SK-N-SH (cell line): ENCODE measurements at regions not wholly inside any gene's neighbourhood (a gene's known extent, or its start where the extent isn't known, plus 50 kb on each side); places are given as distances from the start of the nearest gene placed in this dataset.
A peak's percentile ranks its signal among the peaks of the same experiment; 100 is the strongest.

ENCODE experiments used
- CTCF ChIA-PET: fragments of 300-600, 350-600 bp; formaldehyde crosslinking; extraction: SDS; loops from one replicate; lab custom pipeline; 2021; lab: Yijun Ruan, JAX
- POLR2A ChIA-PET: fragments of 350-600 bp; sonication (Branson Sonifier 250); formaldehyde crosslinking; extraction: SDS; loops from one replicate; lab custom pipeline; 2020; ENCODE audit warnings: antibody characterized with exemption, inconsistent platforms; lab: Yijun Ruan, JAX
- DNase-seq: peaks from one replicate; pipeline ENCODE4 v3.0.0; 2012
- H2AFZ ChIP-seq: fragments of 200-600 bp; sonication (generic); 2 replicates; pipeline ENCODE4 v1.8.1; 2016; ENCODE audit warnings: antibody characterized with exemption, mild to moderate bottlenecking, low read depth
- H3F3A ChIP-seq: fragments of 200-600 bp; sonication (generic); replicated peaks from 2 replicates; pipeline ENCODE3; 2016; ENCODE audit warnings: antibody characterized with exemption, mild to moderate bottlenecking; ENCODE audit not compliant: insufficient read depth
- H3K27ac ChIP-seq, 2 experiments: fragments of 200-500 bp in 1 of 2; fragments of 200-600 bp in 1 of 2; sonication (Bioruptor generic) in 1 of 2; sonication (generic), shearing (Covaris generic) in 1 of 2; 2 replicates each; pipeline versions ENCODE4 v1.5.1 to v1.6.1; 2014 to 2016; ENCODE audit warnings: low read depth in 2 of 2, inconsistent platforms in 1 of 2, low read length in 1 of 2, mild to moderate bottlenecking in 1 of 2, mixed read lengths in 1 of 2
- H3K27me3 ChIP-seq: fragments of 200-600 bp; sonication (generic), shearing (Covaris generic); 2 replicates; pipeline ENCODE4 v1.6.1; 2016; ENCODE audit warnings: mixed run types; ENCODE audit not compliant: insufficient read depth
- H3K36me3 ChIP-seq, 2 experiments: fragments of 200-500 bp in 1 of 2; fragments of 200-600 bp in 1 of 2; sonication (Bioruptor generic) in 1 of 2; sonication (generic) in 1 of 2; replicated peaks in 1 of 2; 2 replicates each; pipeline versions ENCODE3 to v1.5.1; 2014 to 2016; ENCODE audit warnings: low read length in 1 of 2, mild to moderate bottlenecking in 1 of 2; ENCODE audit not compliant: insufficient read depth in 2 of 2, control insufficient read depth in 1 of 2
- H3K4me1 ChIP-seq, 2 experiments: fragments of 200-500 bp in 1 of 2; fragments of 200-600 bp in 1 of 2; sonication (Bioruptor generic) in 1 of 2; sonication (generic), shearing (Covaris generic) in 1 of 2; 2 replicates each; pipeline versions ENCODE4 v1.5.1 to v1.6.1; 2014 to 2016; ENCODE audit warnings: low read depth in 1 of 2, low read length in 1 of 2, mixed run types in 1 of 2; ENCODE audit not compliant: insufficient read depth in 2 of 2, control insufficient read depth in 1 of 2
- H3K4me2 ChIP-seq: fragments of 200-600 bp; sonication (generic), shearing (Covaris generic); 2 replicates; pipeline ENCODE4 v1.6.1; 2017; ENCODE audit warnings: mixed run types
- H3K4me3 ChIP-seq, 2 experiments: fragments of 200-500 bp in 1 of 2; fragments of 200-600 bp in 1 of 2; sonication (Bioruptor generic) in 1 of 2; sonication (generic), shearing (Covaris generic) in 1 of 2; 2 replicates each; pipeline versions ENCODE4 v1.5.1 to v1.8.1; 2014 to 2016; ENCODE audit warnings: low read depth in 2 of 2, inconsistent platforms in 1 of 2, low read length in 1 of 2, mild to moderate bottlenecking in 1 of 2, mixed read lengths in 1 of 2, moderate library complexity in 1 of 2
- H3K79me2 ChIP-seq: fragments of 200-600 bp; sonication (generic); 2 replicates; pipeline ENCODE4 v1.8.1; 2017; ENCODE audit warnings: mild to moderate bottlenecking; ENCODE audit not compliant: insufficient read depth
- H3K9ac ChIP-seq: fragments of 200-600 bp; sonication (generic); 2 replicates; pipeline ENCODE4 v1.6.1; 2017; ENCODE audit warnings: mixed run types
- H3K9me2 ChIP-seq: fragments of 200-600 bp; sonication (generic); 2 replicates; pipeline ENCODE4 v1.6.1; 2017; ENCODE audit warnings: mixed run types
- H3K9me3 ChIP-seq: fragments of 200-600 bp; sonication (generic); 2 replicates; pipeline ENCODE4 v1.6.1; 2017; ENCODE audit warnings: mixed run types, mild to moderate bottlenecking, moderate library complexity
- H4K20me1 ChIP-seq: fragments of 200-600 bp; sonication (generic); 2 replicates; pipeline ENCODE4 v1.6.1; 2017; ENCODE audit warnings: mild to moderate bottlenecking, mixed run types; ENCODE audit not compliant: insufficient read depth
- CHD2 ChIP-seq: fragments of 150-350 bp; IDR thresholded peaks from 2 replicates; pipeline ENCODE4 v1.6.1; 2018; ENCODE audit warnings: low read length; ENCODE audit not compliant: partially characterized antibody
- ELF1 ChIP-seq: IDR thresholded peaks from 2 replicates; pipeline ENCODE4 v1.4.0; 2012
- FOXM1 ChIP-seq: IDR thresholded peaks from 2 replicates; pipeline ENCODE4 v1.4.0; 2012; ENCODE audit warnings: low read depth, mild to moderate bottlenecking
- GATA2 ChIP-seq: sonication (generic); formaldehyde crosslinking; IDR thresholded peaks from 2 replicates; pipeline ENCODE4 v1.5.0; 2020; ENCODE audit warnings: mild to moderate bottlenecking, missing genetic modification reagents
- JUND ChIP-seq: IDR thresholded peaks from 2 replicates; pipeline ENCODE4 v1.4.0; 2012
- MEF2A ChIP-seq: IDR thresholded peaks from 2 replicates; pipeline ENCODE4 v1.4.0; 2012; ENCODE audit warnings: low read depth, borderline replicate concordance
- MXI1 ChIP-seq: IDR thresholded peaks from 2 replicates; pipeline ENCODE4 v1.6.1; 2012; ENCODE audit warnings: mild to moderate bottlenecking, low read depth, low read length, improper control_type of control experiment
- NFIC ChIP-seq: IDR thresholded peaks from 2 replicates; pipeline ENCODE4 v1.4.0; 2012; ENCODE audit warnings: borderline replicate concordance
- NRF1 ChIP-seq: IDR thresholded peaks from 2 replicates; pipeline ENCODE4 v1.6.1; 2012; ENCODE audit warnings: low read depth, mild to moderate bottlenecking, low read length
- RAD21 ChIP-seq: IDR thresholded peaks from 2 replicates; pipeline ENCODE4 v1.6.1; 2012; ENCODE audit warnings: mild to moderate bottlenecking, low read length
- RCOR1 ChIP-seq: fragments of 150-350 bp; IDR thresholded peaks from 2 replicates; pipeline ENCODE4 v1.6.1; 2017; ENCODE audit warnings: antibody characterized with exemption, low read length
- RXRA ChIP-seq: IDR thresholded peaks from 2 replicates; pipeline ENCODE4 v1.4.0; 2012; ENCODE audit warnings: low read depth, mild to moderate bottlenecking, borderline replicate concordance
- SIN3A ChIP-seq: IDR thresholded peaks from 2 replicates; pipeline ENCODE4 v1.6.1; 2012; ENCODE audit warnings: low read depth, mild to moderate bottlenecking, low read length, moderate library complexity, borderline replicate concordance
- SMC3 ChIP-seq: IDR thresholded peaks from 2 replicates; pipeline ENCODE4 v1.6.1; 2012; ENCODE audit warnings: low read depth, low read length, improper control_type of control experiment
- TCF12 ChIP-seq: IDR thresholded peaks from 2 replicates; pipeline ENCODE4 v1.4.0; 2012
- TEAD4 ChIP-seq: IDR thresholded peaks from 2 replicates; pipeline ENCODE4 v1.4.0; 2012; ENCODE audit warnings: mild to moderate bottlenecking, borderline replicate concordance; ENCODE audit not compliant: insufficient read depth
- USF1 ChIP-seq: IDR thresholded peaks from 2 replicates; pipeline ENCODE4 v1.4.0; 2012; ENCODE audit warnings: low read depth, borderline replicate concordance
- WGBS: methylation state at CpG from one replicate; pipeline ENCODE4 v1.1.6; 2017; ENCODE audit warnings: low lambda C conversion rate; 5-methylcytosine and 5-hydroxymethylcytosine counted together
- TF ChIP-seq, protein P1 (sequence below): IDR thresholded peaks from 2 replicates; pipeline ENCODE4 v1.6.1; 2012; ENCODE audit warnings: mild to moderate bottlenecking, low read depth, low read length, moderate library complexity
- TF ChIP-seq, protein P2 (sequence below): IDR thresholded peaks from 2 replicates; pipeline ENCODE4 v1.4.0; 2012; ENCODE audit warnings: low read depth, borderline replicate concordance
- TF ChIP-seq, protein P3 (sequence below): IDR thresholded peaks from 2 replicates; pipeline ENCODE4; 2012

- TF ChIP-seq, protein P1, sequence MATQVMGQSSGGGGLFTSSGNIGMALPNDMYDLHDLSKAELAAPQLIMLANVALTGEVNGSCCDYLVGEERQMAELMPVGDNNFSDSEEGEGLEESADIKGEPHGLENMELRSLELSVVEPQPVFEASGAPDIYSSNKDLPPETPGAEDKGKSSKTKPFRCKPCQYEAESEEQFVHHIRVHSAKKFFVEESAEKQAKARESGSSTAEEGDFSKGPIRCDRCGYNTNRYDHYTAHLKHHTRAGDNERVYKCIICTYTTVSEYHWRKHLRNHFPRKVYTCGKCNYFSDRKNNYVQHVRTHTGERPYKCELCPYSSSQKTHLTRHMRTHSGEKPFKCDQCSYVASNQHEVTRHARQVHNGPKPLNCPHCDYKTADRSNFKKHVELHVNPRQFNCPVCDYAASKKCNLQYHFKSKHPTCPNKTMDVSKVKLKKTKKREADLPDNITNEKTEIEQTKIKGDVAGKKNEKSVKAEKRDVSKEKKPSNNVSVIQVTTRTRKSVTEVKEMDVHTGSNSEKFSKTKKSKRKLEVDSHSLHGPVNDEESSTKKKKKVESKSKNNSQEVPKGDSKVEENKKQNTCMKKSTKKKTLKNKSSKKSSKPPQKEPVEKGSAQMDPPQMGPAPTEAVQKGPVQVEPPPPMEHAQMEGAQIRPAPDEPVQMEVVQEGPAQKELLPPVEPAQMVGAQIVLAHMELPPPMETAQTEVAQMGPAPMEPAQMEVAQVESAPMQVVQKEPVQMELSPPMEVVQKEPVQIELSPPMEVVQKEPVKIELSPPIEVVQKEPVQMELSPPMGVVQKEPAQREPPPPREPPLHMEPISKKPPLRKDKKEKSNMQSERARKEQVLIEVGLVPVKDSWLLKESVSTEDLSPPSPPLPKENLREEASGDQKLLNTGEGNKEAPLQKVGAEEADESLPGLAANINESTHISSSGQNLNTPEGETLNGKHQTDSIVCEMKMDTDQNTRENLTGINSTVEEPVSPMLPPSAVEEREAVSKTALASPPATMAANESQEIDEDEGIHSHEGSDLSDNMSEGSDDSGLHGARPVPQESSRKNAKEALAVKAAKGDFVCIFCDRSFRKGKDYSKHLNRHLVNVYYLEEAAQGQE = peak; percentile 28; the same call in 1 of the 2 replicates
- TF ChIP-seq NFIC (peak; percentile 91), RCOR1 (peak; percentile 81), TCF12 (peak; percentile 96), SIN3A (0 out of 2 replicates have a peak, but pooled peaks have one; percentile 23), RXRA (peak; percentile 84), MXI1 (0 out of 2 replicates have a peak, but pooled peaks have one; percentile 2), SMC3 (peak; percentile 5; the same call in 1 of the 2 replicates), MEF2A (no peak), NRF1 (no peak)
- TF ChIP-seq, protein P2, sequence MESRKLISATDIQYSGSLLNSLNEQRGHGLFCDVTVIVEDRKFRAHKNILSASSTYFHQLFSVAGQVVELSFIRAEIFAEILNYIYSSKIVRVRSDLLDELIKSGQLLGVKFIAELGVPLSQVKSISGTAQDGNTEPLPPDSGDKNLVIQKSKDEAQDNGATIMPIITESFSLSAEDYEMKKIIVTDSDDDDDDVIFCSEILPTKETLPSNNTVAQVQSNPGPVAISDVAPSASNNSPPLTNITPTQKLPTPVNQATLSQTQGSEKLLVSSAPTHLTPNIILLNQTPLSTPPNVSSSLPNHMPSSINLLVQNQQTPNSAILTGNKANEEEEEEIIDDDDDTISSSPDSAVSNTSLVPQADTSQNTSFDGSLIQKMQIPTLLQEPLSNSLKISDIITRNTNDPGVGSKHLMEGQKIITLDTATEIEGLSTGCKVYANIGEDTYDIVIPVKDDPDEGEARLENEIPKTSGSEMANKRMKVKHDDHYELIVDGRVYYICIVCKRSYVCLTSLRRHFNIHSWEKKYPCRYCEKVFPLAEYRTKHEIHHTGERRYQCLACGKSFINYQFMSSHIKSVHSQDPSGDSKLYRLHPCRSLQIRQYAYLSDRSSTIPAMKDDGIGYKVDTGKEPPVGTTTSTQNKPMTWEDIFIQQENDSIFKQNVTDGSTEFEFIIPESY = peak; percentile 45; the same call in 1 of the 2 replicates
- TF ChIP-seq, protein P3, sequence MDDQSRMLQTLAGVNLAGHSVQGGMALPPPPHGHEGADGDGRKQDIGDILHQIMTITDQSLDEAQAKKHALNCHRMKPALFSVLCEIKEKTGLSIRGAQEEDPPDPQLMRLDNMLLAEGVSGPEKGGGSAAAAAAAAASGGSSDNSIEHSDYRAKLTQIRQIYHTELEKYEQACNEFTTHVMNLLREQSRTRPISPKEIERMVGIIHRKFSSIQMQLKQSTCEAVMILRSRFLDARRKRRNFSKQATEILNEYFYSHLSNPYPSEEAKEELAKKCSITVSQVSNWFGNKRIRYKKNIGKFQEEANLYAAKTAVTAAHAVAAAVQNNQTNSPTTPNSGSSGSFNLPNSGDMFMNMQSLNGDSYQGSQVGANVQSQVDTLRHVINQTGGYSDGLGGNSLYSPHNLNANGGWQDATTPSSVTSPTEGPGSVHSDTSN = peak; percentile 93
Measured at GRCh38 chr11:112784323-112785073, 176.7 kb upstream of the NCAM1 start (continued).

DNA sequence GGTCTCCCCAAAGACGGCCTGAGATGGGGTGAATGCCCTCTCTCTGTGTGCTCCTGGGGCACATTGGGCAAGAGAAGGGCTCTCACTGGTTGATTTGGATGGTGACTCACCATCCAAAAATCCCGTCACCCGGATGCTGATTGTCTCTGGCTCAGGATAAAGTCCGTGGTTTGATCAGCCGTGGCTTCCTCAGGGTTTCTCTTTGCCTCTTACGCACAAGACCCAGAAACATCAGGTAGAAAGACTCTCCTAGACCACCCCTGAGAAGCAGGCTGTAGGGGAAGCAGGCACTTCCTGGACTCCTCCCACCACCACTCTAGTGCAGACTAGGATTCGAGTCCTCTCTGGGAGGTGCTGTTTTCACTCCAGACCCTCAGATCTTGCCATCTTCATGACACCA, 176.1 kb upstream of the NCAM1 start:
- H4K20me1 ChIP-seq = no peaks in the 10 kb centered on the region
- TF ChIP-seq TEAD4 = 0 out of 2 replicates have a peak, but pooled peaks have one; percentile 20
- TF ChIP-seq USF1 = no peak
- TF ChIP-seq, protein P1 = no peak
- TF ChIP-seq JUND = peak; percentile 52
- no peak for TF ChIP-seq RAD21
- TF ChIP-seq FOXM1 = no peak
- TF ChIP-seq MXI1 = no peak
- TF ChIP-seq CHD2 = no peak
- TF ChIP-seq GATA2 (CRISPR knock-in tag) = no peak
- no peak for TF ChIP-seq ELF1
- no peak for TF ChIP-seq TCF12
- no peak for TF ChIP-seq SIN3A

More for the DNA sequence above, 176.1 kb upstream of the NCAM1 start:
- Histone ChIP-seq H3K9me3 (no peaks in the 10 kb centered on the region), H3F3A (peaks cover 20% of the 10 kb centered on the region), H3K4me1 (peaks cover 40 to 43% of the 10 kb centered on the region in 2 experiments), H3K27me3 (no peaks in the 10 kb centered on the region), H3K4me3 (no peak overlapping the region), H3K4me2 (peak overlapping the region; percentile 71), H3K36me3 (no peaks in the 10 kb centered on the region), H2AFZ (peak overlapping the region; percentile 66; the same call in 1 of the 2 replicates), H3K79me2 (no peaks in the 10 kb centered on the region), H3K27ac (peak overlapping the region; percentile 81 to 92), H3K9me2 (no peaks in the 10 kb centered on the region), H3K9ac (peak overlapping the region; percentile 27; the same call in 1 of the 2 replicates)
- WGBS = 50% methylated on average over 5 of the region's 7 CpGs
- POLR2A ChIA-PET = interaction anchor here (0.9 kb wide), 1 partner anchor 49 kb away, joined by 3 read pairs; no protein-coding TSS in a partner anchor
- no peak for DNase-seq
- CTCF ChIA-PET = interaction anchor here (1.3 to 2.1 kb wide), 2 partner anchors 8 to 197 kb away, joined by 4 to 20 read pairs; no protein-coding TSS in a partner anchor
